ENCODE measurements at regions not wholly inside any gene's neighbourhood (a gene's known extent, or its start where the extent isn't known, plus 50 kb on each side); places are given as distances from the start of the nearest gene placed in this dataset.

DNA sequence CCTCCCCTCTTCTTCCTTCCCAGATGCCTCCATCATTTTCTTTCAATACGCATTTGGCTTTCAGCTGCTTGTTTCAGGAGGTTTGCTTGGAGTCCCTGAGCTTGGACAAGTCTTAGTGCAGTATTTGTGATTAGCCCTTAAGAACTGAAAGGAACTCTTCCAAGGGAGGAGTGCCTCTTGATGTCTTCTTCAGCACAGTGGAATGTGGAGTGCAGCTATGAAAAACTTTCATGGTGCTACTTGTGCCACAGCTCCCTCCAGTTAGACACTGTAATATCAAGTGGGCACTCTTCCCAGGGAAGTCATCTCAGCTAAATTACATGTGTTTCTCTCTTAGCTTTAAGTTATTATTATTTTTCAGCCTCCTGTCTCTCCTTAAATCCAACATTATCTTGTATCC lies 173.1 kb downstream of the NECTIN3 start:
- intact Hi-C loops (cut with micrococcal nuclease): no loop called here
- DNase-seq (ENCODE audit: low spot score): no peak
- Mint-ChIP-seq H3K36me3 (ENCODE audit: low read depth) (peaks cover 6% of the 10 kb centered on the region), H3K9me3 (peaks cover 48% of the 10 kb centered on the region), H3K27ac (no peak overlapping the region), H3K27me3 (ENCODE audit: insufficient read depth) (peaks cover 3% of the 10 kb centered on the region), H3K4me3 (no peak overlapping the region), H3K4me1 (ENCODE audit: low read depth) (peaks cover 24% of the 10 kb centered on the region)

DNA sequence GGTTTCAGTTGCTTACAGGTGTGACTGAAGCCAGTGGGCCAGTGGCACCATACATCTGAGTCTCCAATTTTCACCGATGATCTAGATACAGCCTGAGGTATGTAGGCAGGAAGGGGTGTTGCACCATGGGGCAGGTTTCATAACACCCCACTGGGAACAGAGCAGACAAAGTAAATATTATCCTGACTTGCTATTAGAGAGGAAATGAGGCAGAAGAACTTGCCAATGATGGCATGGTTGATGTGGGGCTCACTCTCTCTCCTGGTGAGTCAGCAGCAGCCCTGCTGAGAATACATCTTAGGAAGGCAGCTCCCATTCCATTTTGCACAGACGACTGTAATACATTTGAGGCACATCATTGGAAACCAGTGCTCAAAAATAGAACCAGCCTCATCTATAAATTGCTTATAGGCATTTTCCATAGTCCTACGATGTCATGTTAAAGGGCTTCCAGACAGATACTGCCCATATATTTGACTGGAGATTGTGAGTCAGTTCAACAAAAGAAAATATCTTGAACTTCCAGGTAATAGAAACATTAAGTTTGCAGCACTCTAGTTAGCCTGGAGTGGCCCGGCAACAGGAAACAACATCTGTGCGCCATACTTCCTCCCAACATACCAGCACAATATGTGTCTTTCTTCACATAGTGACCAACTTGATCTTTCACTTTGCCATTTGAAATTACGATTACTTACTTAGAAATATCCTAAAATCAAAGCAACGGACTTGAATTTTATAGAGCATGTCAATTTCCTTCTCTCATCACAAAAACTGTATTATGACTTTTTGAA lies 175.5 kb downstream of the NECTIN3 start:
- no peak overlapping the region for H3K4me3 Mint-ChIP-seq
- peaks cover 7% of the 10 kb centered on the region for H3K27me3 Mint-ChIP-seq (ENCODE audit: insufficient read depth)
- H3K4me1 Mint-ChIP-seq (ENCODE audit: low read depth): peaks cover 17% of the 10 kb centered on the region
- peaks cover 46% of the 10 kb centered on the region for H3K9me3 Mint-ChIP-seq
- DNase-seq (ENCODE audit: low spot score): no peak
- H3K36me3 Mint-ChIP-seq (ENCODE audit: low read depth): peaks cover 6% of the 10 kb centered on the region
- H3K27ac Mint-ChIP-seq: no peak overlapping the region
- intact Hi-C loops (cut with micrococcal nuclease): no loop called here

DNA sequence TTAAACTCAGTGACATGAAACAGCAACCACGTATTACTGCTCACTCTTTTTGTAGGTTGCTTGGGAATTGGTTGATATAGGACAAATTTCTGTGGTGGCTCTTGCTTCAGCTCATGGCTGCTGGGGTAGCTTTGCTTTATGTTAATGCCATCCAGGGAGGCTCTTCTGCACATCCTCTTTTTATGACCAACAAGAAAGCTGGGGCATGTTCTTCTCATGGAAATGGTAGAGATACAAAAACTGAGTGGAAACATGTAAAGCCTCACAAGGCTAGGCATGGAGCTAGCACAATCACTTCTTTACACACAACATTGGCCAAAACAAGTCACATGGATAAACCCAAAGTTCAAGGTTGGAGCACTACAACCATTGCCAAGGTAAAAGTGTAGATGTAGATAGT lies 176.8 kb downstream of the NECTIN3 start:
- Mint-ChIP-seq H3K4me1 (ENCODE audit: low read depth) (peaks cover 27% of the 10 kb centered on the region), H3K9me3 (peaks cover 40% of the 10 kb centered on the region), H3K4me3 (no peak overlapping the region), H3K27me3 (ENCODE audit: insufficient read depth) (peaks cover 7% of the 10 kb centered on the region), H3K27ac (no peak overlapping the region), H3K36me3 (ENCODE audit: low read depth) (peaks cover 6% of the 10 kb centered on the region)
- DNase-seq (ENCODE audit: low spot score): no peak
- intact Hi-C loops (cut with micrococcal nuclease): no loop called here

DNA sequence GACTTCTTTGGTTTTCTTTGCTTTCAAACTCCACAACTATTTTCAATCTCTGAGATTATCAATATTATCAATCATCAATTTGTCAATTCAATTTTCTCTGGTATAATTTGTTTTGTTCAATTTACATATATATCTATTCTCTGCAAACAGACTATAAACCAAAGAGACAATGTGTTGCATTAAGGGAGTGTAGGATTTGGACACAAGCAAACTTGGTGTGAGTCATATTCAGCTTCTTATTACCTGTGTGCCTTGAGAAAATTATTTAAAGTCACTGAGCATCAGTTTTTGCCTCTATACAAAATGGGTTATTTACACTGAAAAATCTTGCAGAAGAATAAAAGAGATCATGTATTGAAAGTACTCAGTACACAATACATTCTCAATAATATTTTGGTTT lies 177.8 kb downstream of the NECTIN3 start:
- peaks cover 7% of the 10 kb centered on the region for H3K27me3 Mint-ChIP-seq (ENCODE audit: insufficient read depth)
- peaks cover 34% of the 10 kb centered on the region for H3K9me3 Mint-ChIP-seq
- peaks cover 33% of the 10 kb centered on the region for H3K4me1 Mint-ChIP-seq (ENCODE audit: low read depth)
- H3K4me3 Mint-ChIP-seq: no peak overlapping the region
- DNase-seq (ENCODE audit: low spot score): no peak
- H3K36me3 Mint-ChIP-seq (ENCODE audit: low read depth): peaks cover 6% of the 10 kb centered on the region
- H3K27ac Mint-ChIP-seq: no peak overlapping the region
- intact Hi-C loops (cut with micrococcal nuclease): no loop called here

DNA sequence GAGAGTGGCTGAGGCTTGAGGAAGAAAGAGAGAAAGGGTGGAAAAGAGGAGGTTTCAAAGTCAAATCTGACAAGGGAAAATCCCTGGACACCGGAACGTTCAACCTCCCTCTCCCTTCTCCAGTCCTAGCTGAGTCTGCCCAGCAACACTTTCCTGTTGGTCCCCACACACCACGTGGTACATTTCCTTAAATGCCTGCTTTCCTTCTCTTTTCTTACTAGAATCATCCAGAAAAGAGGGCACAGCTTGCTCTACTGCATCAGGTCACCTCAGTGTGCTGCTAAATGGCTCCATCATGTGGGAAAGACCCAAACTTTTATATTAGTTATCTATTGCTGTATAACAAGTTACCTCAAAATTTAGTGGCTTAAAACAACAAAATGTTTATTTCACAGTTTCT lies 181.2 kb downstream of the NECTIN3 start:
- H3K27me3 Mint-ChIP-seq (ENCODE audit: insufficient read depth): peaks cover 7% of the 10 kb centered on the region
- H3K27ac Mint-ChIP-seq: no peak overlapping the region
- intact Hi-C loops (cut with micrococcal nuclease): no loop called here
- H3K36me3 Mint-ChIP-seq (ENCODE audit: low read depth): peaks cover 8% of the 10 kb centered on the region
- peaks cover 21% of the 10 kb centered on the region for H3K4me1 Mint-ChIP-seq (ENCODE audit: low read depth)
- peaks cover 19% of the 10 kb centered on the region for H3K9me3 Mint-ChIP-seq
- no peak for DNase-seq (ENCODE audit: low spot score)
- H3K4me3 Mint-ChIP-seq: no peak overlapping the region

DNA sequence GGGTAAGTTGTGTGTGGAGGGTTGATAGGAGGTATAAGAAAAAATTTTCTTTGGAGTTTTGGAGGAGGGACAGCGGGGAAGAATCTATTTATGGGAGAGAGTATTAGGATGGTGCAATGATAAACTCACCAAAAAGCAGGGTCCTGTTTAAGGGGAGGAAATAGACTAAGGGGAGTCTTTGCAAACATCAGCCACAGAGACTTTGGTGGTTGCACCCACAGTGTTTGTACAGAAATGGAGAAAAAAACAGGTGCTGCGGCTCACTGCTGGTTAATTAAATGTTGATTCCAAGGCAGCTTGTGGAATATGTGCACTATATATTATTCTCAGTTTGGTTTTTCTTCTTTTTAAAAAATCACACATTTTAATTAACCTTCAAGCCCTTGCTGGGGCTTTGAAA lies 182.1 kb downstream of the NECTIN3 start:
- Mint-ChIP-seq H3K4me1 (ENCODE audit: low read depth) (peaks cover 21% of the 10 kb centered on the region), H3K27me3 (ENCODE audit: insufficient read depth) (peaks cover 7% of the 10 kb centered on the region)

DNA sequence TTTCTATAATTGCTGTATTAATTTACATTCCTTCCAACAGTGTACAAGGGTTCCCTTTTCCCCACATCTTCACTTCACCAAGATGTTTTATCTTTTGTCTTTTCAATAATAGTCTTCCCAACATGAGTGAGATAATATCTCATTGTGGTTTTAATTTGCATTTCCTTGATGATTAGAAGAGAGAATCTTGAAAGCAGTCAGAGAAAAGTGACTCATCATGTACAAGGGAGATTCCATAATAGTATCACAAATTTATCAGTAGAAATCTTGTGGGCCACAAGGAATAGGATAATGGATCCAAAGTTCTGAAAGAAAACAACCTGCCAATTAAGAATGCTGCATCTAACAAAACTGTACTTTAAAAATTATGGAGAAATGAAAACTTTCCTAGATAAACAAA lies 189.3 kb downstream of the NECTIN3 start:
- DNase-seq (ENCODE audit: low spot score): no peak
- Mint-ChIP-seq H3K27me3 (ENCODE audit: insufficient read depth) (peaks cover 7% of the 10 kb centered on the region), H3K4me3 (peak overlapping the region; percentile 5), H3K4me1 (ENCODE audit: low read depth) (peaks cover 28% of the 10 kb centered on the region), H3K9me3 (peaks cover 22% of the 10 kb centered on the region), H3K36me3 (ENCODE audit: low read depth) (peaks cover 5% of the 10 kb centered on the region), H3K27ac (peak overlapping the region; percentile 51)
- intact Hi-C loops (cut with micrococcal nuclease): loop anchor here (1.0 to 5.0 kb wide), 9 partner anchors 22 to 1712 kb away; no protein-coding TSS in a partner anchor

More for the DNA sequence above, 182.1 kb downstream of the NECTIN3 start:
- Mint-ChIP-seq H3K9me3 (peaks cover 15% of the 10 kb centered on the region), H3K4me3 (no peak overlapping the region), H3K36me3 (ENCODE audit: low read depth) (peaks cover 6% of the 10 kb centered on the region), H3K27ac (no peak overlapping the region)
- DNase-seq (ENCODE audit: low spot score): no peak
- intact Hi-C loops (cut with micrococcal nuclease): no loop called here

DNA sequence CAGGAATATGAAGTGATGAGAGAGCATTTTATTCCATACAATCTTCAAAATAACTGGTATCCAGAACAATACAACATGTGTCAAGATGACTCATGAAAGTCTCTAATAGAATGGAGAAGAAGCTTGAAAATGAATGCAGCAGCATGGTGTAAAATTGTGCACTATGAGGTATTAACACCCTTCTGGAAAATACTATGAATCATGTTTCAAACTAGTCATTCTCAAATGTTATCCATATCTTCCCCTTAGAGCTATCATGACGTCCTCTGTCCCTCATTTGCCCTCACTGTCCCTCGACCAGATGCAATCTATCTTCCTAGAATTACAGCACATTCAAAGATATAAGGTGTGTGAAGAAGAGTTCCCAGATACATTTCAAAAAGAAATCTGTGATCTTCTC lies 198.2 kb downstream of the NECTIN3 start:
- intact Hi-C loops (cut with micrococcal nuclease): no loop called here
- DNase-seq (ENCODE audit: low spot score): no peak
- Mint-ChIP-seq H3K9me3 (peaks cover 9% of the 10 kb centered on the region), H3K36me3 (ENCODE audit: low read depth) (no peaks in the 10 kb centered on the region), H3K27me3 (ENCODE audit: insufficient read depth) (peaks cover 7% of the 10 kb centered on the region), H3K4me3 (no peak overlapping the region), H3K27ac (no peak overlapping the region), H3K4me1 (ENCODE audit: low read depth) (no peaks in the 10 kb centered on the region)

DNA sequence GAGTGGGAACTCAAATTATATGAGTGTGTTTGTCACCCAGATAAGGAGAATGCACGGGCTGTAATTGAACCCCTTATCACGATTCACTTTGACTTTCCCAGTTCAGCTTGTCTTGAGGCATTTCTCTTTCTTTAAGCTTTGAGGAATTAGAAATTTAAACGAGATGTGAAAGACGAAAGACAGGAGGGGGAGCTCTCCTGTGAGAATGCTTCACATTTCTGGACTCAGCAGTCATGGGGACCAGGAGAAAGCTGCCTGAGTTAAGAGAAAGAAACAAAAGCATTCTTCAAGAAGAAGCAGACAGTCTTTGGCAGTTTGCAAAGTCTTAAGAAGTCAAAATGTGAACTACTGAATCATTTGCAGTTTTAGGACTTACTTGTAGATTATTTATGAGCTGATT lies 205.6 kb downstream of the NECTIN3 start:
- Mint-ChIP-seq H3K36me3 (ENCODE audit: low read depth) (no peaks in the 10 kb centered on the region), H3K9me3 (no peaks in the 10 kb centered on the region), H3K4me3 (no peak overlapping the region), H3K4me1 (ENCODE audit: low read depth) (peaks cover 37% of the 10 kb centered on the region), H3K27me3 (ENCODE audit: insufficient read depth) (peaks cover 9% of the 10 kb centered on the region), H3K27ac (no peak overlapping the region)
- intact Hi-C loops (cut with micrococcal nuclease): no loop called here
- no peak for DNase-seq (ENCODE audit: low spot score)

DNA sequence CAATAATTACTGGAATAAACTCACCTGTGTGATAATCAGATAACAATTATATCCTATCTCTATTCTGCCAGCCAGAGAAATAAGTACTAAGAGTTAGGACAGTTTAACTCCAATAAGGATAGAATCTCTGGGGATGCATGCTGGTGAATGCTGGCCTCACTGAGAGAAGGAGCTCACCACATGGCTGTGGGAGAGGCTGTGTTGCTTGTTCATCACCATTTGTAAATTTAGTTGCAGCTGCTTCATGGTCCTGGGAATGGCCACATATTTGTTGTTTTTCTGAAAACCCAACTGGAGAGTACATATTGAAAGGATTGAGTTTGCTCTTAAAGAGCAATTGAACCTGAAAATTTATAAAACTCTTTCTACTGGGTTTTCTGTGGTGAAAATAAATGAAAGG lies 207.3 kb downstream of the NECTIN3 start:
- H3K4me3 Mint-ChIP-seq: no peak overlapping the region
- H3K9me3 Mint-ChIP-seq: no peaks in the 10 kb centered on the region
- H3K27ac Mint-ChIP-seq: no peak overlapping the region
- peaks cover 2% of the 10 kb centered on the region for H3K36me3 Mint-ChIP-seq (ENCODE audit: low read depth)
- peaks cover 47% of the 10 kb centered on the region for H3K4me1 Mint-ChIP-seq (ENCODE audit: low read depth)
- H3K27me3 Mint-ChIP-seq (ENCODE audit: insufficient read depth): peaks cover 4% of the 10 kb centered on the region
- intact Hi-C loops (cut with micrococcal nuclease): no loop called here
- DNase-seq (ENCODE audit: low spot score): no peak

DNA sequence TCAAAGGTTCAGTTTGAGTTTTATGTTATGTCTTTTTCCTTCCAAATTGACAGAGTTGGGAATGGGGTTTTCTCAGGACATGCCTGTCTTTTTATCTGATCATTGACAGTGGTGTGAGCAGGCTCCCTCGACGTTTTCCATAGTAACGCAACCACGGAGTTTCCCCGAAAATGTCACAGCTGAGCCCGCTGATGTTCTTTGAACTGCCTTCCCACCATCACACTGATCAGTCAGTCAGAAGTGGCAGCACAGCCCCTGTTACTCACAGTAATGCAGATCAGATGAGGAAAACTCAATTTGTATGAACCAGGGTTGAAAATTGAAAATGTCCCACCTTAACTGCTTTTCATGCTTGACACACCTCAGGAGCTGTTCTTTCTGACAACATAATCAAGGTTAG lies 210.4 kb downstream of the NECTIN3 start:
- Mint-ChIP-seq H3K4me1 (ENCODE audit: low read depth) (peaks cover 55% of the 10 kb centered on the region), H3K27ac (peak overlapping the region; percentile 11), H3K36me3 (ENCODE audit: low read depth) (peaks cover 2% of the 10 kb centered on the region), H3K4me3 (peak overlapping the region; percentile 27), H3K9me3 (no peaks in the 10 kb centered on the region), H3K27me3 (ENCODE audit: insufficient read depth) (no peaks in the 10 kb centered on the region)
- peak; percentile 20 for DNase-seq (ENCODE audit: low spot score)
- intact Hi-C loops (cut with micrococcal nuclease): loop anchor here (2.0 kb wide), 1 partner anchor 21 kb away; no protein-coding TSS in a partner anchor

DNA sequence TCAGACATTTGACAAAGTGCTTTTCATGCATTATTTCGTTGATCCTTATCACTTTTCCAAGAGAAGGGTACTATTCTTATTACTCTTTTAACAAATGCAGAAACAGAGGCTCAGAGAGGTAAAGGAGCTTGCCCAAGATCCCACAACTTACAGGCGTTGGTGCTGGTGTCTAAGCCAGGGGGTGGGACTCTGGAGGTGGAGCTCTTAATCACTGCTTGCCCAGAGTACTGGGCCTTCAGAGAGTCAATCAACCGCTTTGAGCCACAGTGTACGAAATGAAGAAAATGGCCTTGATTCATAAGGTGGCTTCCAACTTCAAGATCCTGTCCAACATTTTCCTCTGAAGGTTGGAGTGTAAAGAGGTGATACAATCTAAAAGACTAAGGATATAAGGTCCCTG lies 211.5 kb downstream of the NECTIN3 start:
- no peaks in the 10 kb centered on the region for H3K9me3 Mint-ChIP-seq
- DNase-seq (ENCODE audit: low spot score): no peak
- no peak overlapping the region for H3K4me3 Mint-ChIP-seq
- peaks cover 43% of the 10 kb centered on the region for H3K4me1 Mint-ChIP-seq (ENCODE audit: low read depth)
- intact Hi-C loops (cut with micrococcal nuclease): loop anchor here (2.0 kb wide), 1 partner anchor 22 kb away; no protein-coding TSS in a partner anchor
- no peak overlapping the region for H3K27ac Mint-ChIP-seq
- peaks cover 2% of the 10 kb centered on the region for H3K36me3 Mint-ChIP-seq (ENCODE audit: low read depth)
- no peaks in the 10 kb centered on the region for H3K27me3 Mint-ChIP-seq (ENCODE audit: insufficient read depth)

DNA sequence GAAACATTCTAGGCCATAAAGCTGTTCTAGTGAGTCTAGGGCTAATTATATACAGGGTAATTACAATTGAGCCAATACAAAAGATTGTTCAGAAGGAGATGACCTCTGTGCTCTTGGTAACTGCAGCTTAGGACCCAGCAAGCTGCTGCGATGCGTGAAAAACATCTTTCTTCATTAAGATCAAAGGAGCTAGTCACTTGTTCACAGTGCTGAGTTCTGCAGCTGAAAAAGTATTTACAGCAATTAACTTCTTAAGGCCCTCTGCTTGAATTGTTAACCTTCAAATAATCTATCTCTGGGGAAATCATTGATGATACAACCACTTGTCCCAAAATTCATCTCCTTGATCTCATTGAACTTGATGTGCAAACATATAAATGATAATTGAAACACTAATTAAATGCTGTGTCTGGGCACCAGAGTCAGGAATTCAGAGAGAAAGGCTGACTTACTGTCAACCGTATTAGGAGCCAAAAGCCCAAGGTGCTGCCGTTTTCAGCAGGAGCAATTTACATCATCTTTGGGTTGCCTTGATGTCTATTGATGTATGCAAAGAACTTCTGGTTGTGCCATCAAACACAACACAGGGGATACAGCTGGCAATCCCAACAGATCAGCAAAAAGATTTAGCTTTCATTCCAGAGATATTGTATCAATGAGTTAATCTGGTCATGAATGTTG lies 213.0 kb downstream of the NECTIN3 start:
- Mint-ChIP-seq H3K36me3 (ENCODE audit: low read depth) (peaks cover 2% of the 10 kb centered on the region), H3K4me1 (ENCODE audit: low read depth) (peaks cover 39% of the 10 kb centered on the region), H3K27ac (no peak overlapping the region), H3K4me3 (no peak overlapping the region), H3K27me3 (ENCODE audit: insufficient read depth) (no peaks in the 10 kb centered on the region), H3K9me3 (no peaks in the 10 kb centered on the region)
- intact Hi-C loops (cut with micrococcal nuclease): no loop called here
- no peak for DNase-seq (ENCODE audit: low spot score)

Measured in activated T-helper 1 cell treated with anti-CD3 and anti-CD28 coated beads, Interleukin-12 subunit alpha, Interleukin-12 subunit beta, Interleukin-2, Interleukin-4 antibody, amounts not matched to agents 30 ng/mL and 10 ng/mL and 1 ng/mL, durations not matched to agents 14 hours and 24 hours and 36 hours (primary cell).